Colonic mucosa (tissue), 4 donors: ENCODE measurements at regions not wholly inside any gene's neighbourhood (a gene's known extent, or its start where the extent isn't known, plus 50 kb on each side); places are given as distances from the start of the nearest gene placed in this dataset.
A peak's percentile ranks its signal among the peaks of the same experiment; 100 is the strongest.

Experiments used
- DNase-seq: peaks from one replicate; pipeline ENCODE4 v3.0.0-alpha.2; 2020
- H3K27ac ChIP-seq: fragments of 200-600 bp; one replicate; pipeline ENCODE4 v1.8.0; 2021
- H3K27me3 ChIP-seq: fragments of 200-600 bp; one replicate; pipeline ENCODE4 v1.8.0; 2021
- H3K36me3 ChIP-seq: fragments of 200-600 bp; one replicate; pipeline ENCODE4 v1.8.0; 2021
- H3K4me1 ChIP-seq: fragments of 200-600 bp; one replicate; pipeline ENCODE4 v1.8.0; 2021; ENCODE audit warnings: mild to moderate bottlenecking
- H3K4me3 ChIP-seq: fragments of 200-600 bp; one replicate; pipeline ENCODE4 v1.8.0; 2021
- H3K9ac ChIP-seq, 2 donors: one replicate each; pipeline ENCODE4 v1.7.0; 2013; ENCODE audit warnings: control low read depth in 2 of 2, low read depth in 2 of 2, low read length in 2 of 2
- H3K9me3 ChIP-seq: fragments of 200-600 bp; one replicate; pipeline ENCODE4 v1.8.0; 2021
- CTCF ChIP-seq: fragments of 200-600 bp; IDR thresholded peaks from one replicate; pipeline ENCODE4 v1.8.0; 2022; ENCODE audit warnings: antibody characterized with exemption, mild to moderate bottlenecking
- intact Hi-C: fragments of 100-400 bp; cut with DNase I; formaldehyde crosslinking; loops from one replicate; pipeline ENCODE4 v1.14.1; 2022
- donor health status: healthy.
- donor health status: DM: no; HTN: no; CAD: no.
- donor health status: DM: no; HTN: no; CAD: no.

- no peak overlapping the region for H3K9ac ChIP-seq
- H3K4me1 ChIP-seq: no peaks in the 10 kb centered on the region
- no peaks in the 10 kb centered on the region for H3K27me3 ChIP-seq
- H3K4me3 ChIP-seq: no peak overlapping the region
- DNase-seq: no peak
- no peaks in the 10 kb centered on the region for H3K36me3 ChIP-seq
- H3K27ac ChIP-seq: no peak overlapping the region
- intact Hi-C loops: no loop called here
- TF ChIP-seq CTCF: no peak
- H3K9me3 ChIP-seq: no peaks in the 10 kb centered on the region
Measured at GRCh38 chr4:11223311-11223710, 205.4 kb downstream of the HS3ST1 start.

- H3K4me3 ChIP-seq: no peak overlapping the region
- H3K4me1 ChIP-seq: no peaks in the 10 kb centered on the region
- H3K9me3 ChIP-seq: no peaks in the 10 kb centered on the region
- no peak overlapping the region for H3K9ac ChIP-seq
- no peak overlapping the region for H3K27ac ChIP-seq
- no peak for TF ChIP-seq CTCF
- no peak for DNase-seq
- H3K36me3 ChIP-seq: no peaks in the 10 kb centered on the region
- intact Hi-C loops: no loop called here
- no peaks in the 10 kb centered on the region for H3K27me3 ChIP-seq
Measured at GRCh38 chr4:11218692-11219091, 210.0 kb downstream of the HS3ST1 start.

GRCh38 chr4:11216520-11216919 lies 212.2 kb downstream of the HS3ST1 start:
- no peaks in the 10 kb centered on the region for H3K9me3 ChIP-seq
- no peak for DNase-seq
- intact Hi-C loops: no loop called here

GRCh38 chr4:11214281-11214680 lies 214.4 kb downstream of the HS3ST1 start:
- no peak for TF ChIP-seq CTCF
- no peaks in the 10 kb centered on the region for H3K36me3 ChIP-seq
- H3K4me1 ChIP-seq: no peaks in the 10 kb centered on the region
- peak; percentile 51 for DNase-seq
- H3K9ac ChIP-seq: no peak overlapping the region
- no peak overlapping the region for H3K4me3 ChIP-seq
- no peaks in the 10 kb centered on the region for H3K27me3 ChIP-seq
- H3K27ac ChIP-seq: no peak overlapping the region
- intact Hi-C loops: no loop called here
- no peaks in the 10 kb centered on the region for H3K9me3 ChIP-seq

More at GRCh38 chr4:11216520-11216919, 212.2 kb downstream of the HS3ST1 start:
- Histone ChIP-seq H3K36me3 (no peaks in the 10 kb centered on the region), H3K27me3 (no peaks in the 10 kb centered on the region), H3K9ac (no peak overlapping the region), H3K4me1 (no peaks in the 10 kb centered on the region), H3K4me3 (no peak overlapping the region), H3K27ac (no peak overlapping the region)
- no peak for TF ChIP-seq CTCF

GRCh38 chr4:11209826-11210225 lies 218.9 kb downstream of the HS3ST1 start:
- H3K9me3 ChIP-seq: no peaks in the 10 kb centered on the region
- H3K36me3 ChIP-seq: no peaks in the 10 kb centered on the region
- intact Hi-C loops: no loop called here
- DNase-seq: no peak
- no peak overlapping the region for H3K27ac ChIP-seq
- H3K27me3 ChIP-seq: no peaks in the 10 kb centered on the region
- H3K4me1 ChIP-seq: no peaks in the 10 kb centered on the region
- TF ChIP-seq CTCF: no peak
- H3K9ac ChIP-seq: no peak overlapping the region
- no peak overlapping the region for H3K4me3 ChIP-seq

- no peak for DNase-seq
- intact Hi-C loops: no loop called here
- no peak for TF ChIP-seq CTCF
- H3K9ac ChIP-seq: no peak overlapping the region
- H3K27me3 ChIP-seq: no peaks in the 10 kb centered on the region
- H3K36me3 ChIP-seq: no peaks in the 10 kb centered on the region
- H3K27ac ChIP-seq: no peak overlapping the region
- no peaks in the 10 kb centered on the region for H3K9me3 ChIP-seq
- H3K4me3 ChIP-seq: no peak overlapping the region
- no peaks in the 10 kb centered on the region for H3K4me1 ChIP-seq
Measured at GRCh38 chr4:11201256-11201655, 227.4 kb downstream of the HS3ST1 start.
